T follicular helper cell (primary cell): ENCODE measurements at regions not wholly inside any gene's neighbourhood (a gene's known extent, or its start where the extent isn't known, plus 50 kb on each side); places are given as distances from the start of the nearest gene placed in this dataset.
"Not testable (repeated sequence)": the region's sequence is repeated elsewhere in the genome, so short reads cannot be mapped to it uniquely, and the experiment has no call there.

ENCODE experiments used
- DNase-seq: peaks from one replicate; pipeline ENCODE4 v3.0.0-alpha.2; 2020; ENCODE audit warnings: low read depth

GRCh38 chr14:71776471-71777360 is 155.5 kb upstream of the RGS6 start:
- no peak for DNase-seq

GRCh38 chr14:71780075-71780474 is 152.2 kb upstream of the RGS6 start:
- DNase-seq = no peak

- no peak for DNase-seq
Measured at GRCh38 chr14:71780822-71781221, 151.4 kb upstream of the RGS6 start.

GRCh38 chr14:71783088-71783487 is 149.1 kb upstream of the RGS6 start:
- no peak for DNase-seq

- DNase-seq = no peak
Measured at GRCh38 chr14:71783786-71784185, 148.4 kb upstream of the RGS6 start.

GRCh38 chr14:71789005-71789404 is 143.2 kb upstream of the RGS6 start:
- no peak for DNase-seq

GRCh38 chr14:71799841-71800240 is 132.4 kb upstream of the RGS6 start:
- DNase-seq = no peak

GRCh38 chr14:71800878-71801277 is 131.4 kb upstream of the RGS6 start:
- DNase-seq = no peak

- DNase-seq = no peak
Measured at GRCh38 chr14:71803539-71804260, 128.5 kb upstream of the RGS6 start.

- DNase-seq = no peak
Measured at GRCh38 chr14:71804992-71805391, 127.2 kb upstream of the RGS6 start.

- not testable (repeated sequence) for DNase-seq
Measured at GRCh38 chr14:71807049-71807448, 125.2 kb upstream of the RGS6 start.

- not testable (repeated sequence) for DNase-seq
Measured at GRCh38 chr14:71810800-71811199, 121.4 kb upstream of the RGS6 start.

- DNase-seq = no peak
Measured at GRCh38 chr14:71812693-71813092, 119.5 kb upstream of the RGS6 start.

GRCh38 chr14:71815110-71815509 is 117.1 kb upstream of the RGS6 start:
- no peak for DNase-seq

GRCh38 chr14:71824816-71825215 is 107.4 kb upstream of the RGS6 start:
- DNase-seq = no peak

- no peak for DNase-seq
Measured at GRCh38 chr14:71833476-71833875, 98.8 kb upstream of the RGS6 start.

- no peak for DNase-seq
Measured at GRCh38 chr14:71834284-71835204, 97.7 kb upstream of the RGS6 start.

GRCh38 chr14:71852181-71852580 is 80.0 kb upstream of the RGS6 start:
- no peak for DNase-seq

GRCh38 chr14:71855399-71856036 is 76.7 kb upstream of the RGS6 start:
- DNase-seq = peak; percentile 12

- DNase-seq = no peak
Measured at GRCh38 chr14:71856199-71856919, 75.9 kb upstream of the RGS6 start.

GRCh38 chr14:71863049-71863448 is 69.2 kb upstream of the RGS6 start:
- no peak for DNase-seq
